Mesothelial cell of epicardium (in vitro differentiated cells): ENCODE measurements at regions not wholly inside any gene's neighbourhood (a gene's known extent, or its start where the extent isn't known, plus 50 kb on each side); places are given as distances from the start of the nearest gene placed in this dataset.

ENCODE experiments used
- DNase-seq, 2 experiments: peaks; one replicate each; pipeline ENCODE4 v3.0.0; 2021; ENCODE audit warnings: low spot score in 2 of 2; ENCODE audit not compliant: unreplicated experiment in 2 of 2
- H3K27ac Mint-ChIP-seq: 2 replicates; pipeline ENCODE4 v1.8.0; 2021; ENCODE audit warnings: mixed read lengths
- H3K27me3 Mint-ChIP-seq: 2 replicates; pipeline ENCODE4 v1.8.0; 2021; ENCODE audit warnings: low read depth, mixed read lengths
- H3K36me3 Mint-ChIP-seq: 2 replicates; pipeline ENCODE4 v1.8.0; 2021; ENCODE audit warnings: mixed read lengths
- H3K4me1 Mint-ChIP-seq: 2 replicates; pipeline ENCODE4 v1.8.0; 2021; ENCODE audit warnings: mixed read lengths
- H3K4me3 Mint-ChIP-seq: 2 replicates; pipeline ENCODE4 v1.8.0; 2021; ENCODE audit warnings: mild to moderate bottlenecking, moderate library complexity, mixed read lengths
- H3K9me3 Mint-ChIP-seq: 2 replicates; pipeline ENCODE4 v1.8.0; 2021; ENCODE audit warnings: mixed read lengths
- CTCF ChIP-seq: fragments of 200-600 bp; sonication (generic); IDR thresholded peaks from one replicate; pipeline ENCODE4 v1.5.0; 2021; ENCODE audit warnings: antibody characterized with exemption; ENCODE audit not compliant: unreplicated experiment

- Mint-ChIP-seq H3K4me1 (no peaks in the 10 kb centered on the region), H3K27ac (no peak overlapping the region)
These were observed 246.6 kb downstream of the TBXT start for GRCh38 chr6:165920896-165921671.

GRCh38 chr6:165917576-165917975, 250.1 kb downstream of the TBXT start:
- H3K36me3 Mint-ChIP-seq: no peaks in the 10 kb centered on the region
- H3K9me3 Mint-ChIP-seq: no peaks in the 10 kb centered on the region
- H3K27ac Mint-ChIP-seq: no peak overlapping the region
- no peak for DNase-seq
- peaks cover 55% of the 10 kb centered on the region for H3K27me3 Mint-ChIP-seq
- H3K4me3 Mint-ChIP-seq: no peak overlapping the region
- TF ChIP-seq CTCF: no peak
- no peaks in the 10 kb centered on the region for H3K4me1 Mint-ChIP-seq

More at GRCh38 chr6:165920896-165921671, 246.6 kb downstream of the TBXT start:
- Mint-ChIP-seq H3K9me3 (no peaks in the 10 kb centered on the region), H3K27me3 (peaks cover 56% of the 10 kb centered on the region), H3K4me3 (no peak overlapping the region), H3K36me3 (no peaks in the 10 kb centered on the region)
- no peak for DNase-seq
- no peak for TF ChIP-seq CTCF

- no peak for TF ChIP-seq CTCF
- H3K27me3 Mint-ChIP-seq: peaks cover 44% of the 10 kb centered on the region
- no peaks in the 10 kb centered on the region for H3K9me3 Mint-ChIP-seq
- no peaks in the 10 kb centered on the region for H3K36me3 Mint-ChIP-seq
- no peak overlapping the region for H3K4me3 Mint-ChIP-seq
- peaks cover 8% of the 10 kb centered on the region for H3K4me1 Mint-ChIP-seq
- DNase-seq: no peak
- H3K27ac Mint-ChIP-seq: no peak overlapping the region
These were observed 252.2 kb upstream of the PDE10A start for GRCh38 chr6:165915022-165915770.

GRCh38 chr6:165913676-165914570, 250.9 kb upstream of the PDE10A start:
- Mint-ChIP-seq H3K4me1 (peaks cover 11% of the 10 kb centered on the region), H3K9me3 (no peaks in the 10 kb centered on the region), H3K4me3 (no peak overlapping the region), H3K27me3 (peaks cover 47% of the 10 kb centered on the region), H3K36me3 (no peaks in the 10 kb centered on the region), H3K27ac (no peak overlapping the region)
- TF ChIP-seq CTCF: no peak
- no peak for DNase-seq

- H3K27ac Mint-ChIP-seq: no peak overlapping the region
- no peak for TF ChIP-seq CTCF
- no peak for DNase-seq
These were observed 247.3 kb upstream of the PDE10A start for GRCh38 chr6:165910184-165910966.

More at GRCh38 chr6:165910184-165910966, 247.3 kb upstream of the PDE10A start:
- Mint-ChIP-seq H3K4me1 (peaks cover 11% of the 10 kb centered on the region), H3K9me3 (no peaks in the 10 kb centered on the region), H3K4me3 (no peak overlapping the region), H3K36me3 (no peaks in the 10 kb centered on the region), H3K27me3 (peaks cover 52% of the 10 kb centered on the region)
